Activated T-cell treated with anti-CD3 and anti-CD28 coated beads, Interleukin-2, amount 50 U/mL, for 48 hours (primary cell): ENCODE measurements at regions not wholly inside any gene's neighbourhood (a gene's known extent, or its start where the extent isn't known, plus 50 kb on each side); places are given as distances from the start of the nearest gene placed in this dataset.
A peak's percentile ranks its signal among the peaks of the same experiment; 100 is the strongest.
"Not testable (repeated sequence)": the region's sequence is repeated elsewhere in the genome, so short reads cannot be mapped to it uniquely, and the experiment has no call there.

Source experiments
- DNase-seq, 2 experiments: peaks; one replicate each; pipeline ENCODE4 v3.0.0-alpha.2; 2020

DNA sequence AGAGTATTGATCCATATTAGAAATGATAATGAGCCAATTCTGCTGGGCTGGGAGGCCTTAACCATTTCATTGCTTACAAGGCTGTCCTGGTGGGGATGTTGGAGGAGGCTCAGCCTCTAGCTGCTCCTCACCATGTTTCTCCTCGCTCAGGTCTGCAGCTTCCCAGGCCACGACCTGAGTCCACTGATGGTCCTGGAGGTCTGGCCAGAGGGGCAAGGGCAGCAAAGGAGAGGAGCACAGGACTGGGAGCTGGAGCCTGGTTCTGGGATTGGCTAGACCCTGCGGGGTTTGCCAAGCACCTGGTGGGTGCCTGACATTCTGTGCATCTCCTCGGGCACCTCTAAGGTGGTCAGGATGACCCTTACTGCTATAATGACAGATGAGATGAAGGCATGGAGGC, 92.6 kb downstream of the KIF26A start:
- no peak for DNase-seq

- no peak for DNase-seq
Measured at GRCh38 chr14:104232070-104232484, 93.7 kb downstream of the KIF26A start.

DNA sequence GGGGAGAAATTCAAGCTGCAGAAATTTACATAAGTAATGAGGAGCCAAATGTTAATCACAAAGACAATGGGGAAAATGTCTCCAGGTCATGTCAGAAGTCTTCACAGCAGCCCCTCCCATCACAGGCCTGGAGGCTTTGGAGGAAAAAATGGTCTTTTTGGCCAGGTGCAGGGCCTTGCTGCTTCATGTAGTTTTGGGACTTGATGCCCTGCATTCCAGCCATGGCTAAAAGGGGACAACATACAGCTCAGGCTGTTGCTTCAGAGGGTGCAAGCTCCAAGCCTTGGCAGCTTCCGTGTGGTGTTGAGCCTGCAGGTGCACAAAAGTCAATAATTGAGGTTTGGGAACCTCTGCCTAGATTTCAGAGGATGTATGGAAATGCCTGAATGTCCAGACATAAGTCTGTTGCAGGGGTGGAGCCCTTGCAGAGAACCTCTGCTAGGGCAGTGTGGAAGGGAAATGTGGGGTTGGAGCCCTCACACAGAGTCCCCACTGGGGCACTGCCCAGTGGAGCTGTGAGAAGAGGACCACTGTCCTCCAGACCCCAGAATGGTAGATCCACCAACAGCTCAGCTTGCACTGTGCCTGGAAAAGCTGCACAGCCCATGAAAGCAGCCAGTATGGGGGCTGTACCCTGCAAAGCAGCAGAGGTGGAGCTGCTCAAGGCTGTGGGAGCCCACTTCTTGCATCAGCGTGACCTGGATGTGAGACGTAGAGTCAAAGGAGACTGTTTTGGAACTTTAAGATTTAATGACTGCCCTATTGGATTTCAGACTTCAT, 95.8 kb downstream of the KIF26A start:
- not testable (repeated sequence) for DNase-seq

GRCh38 chr14:104235686-104236085, 97.3 kb downstream of the KIF26A start:
- no peak for DNase-seq

DNA sequence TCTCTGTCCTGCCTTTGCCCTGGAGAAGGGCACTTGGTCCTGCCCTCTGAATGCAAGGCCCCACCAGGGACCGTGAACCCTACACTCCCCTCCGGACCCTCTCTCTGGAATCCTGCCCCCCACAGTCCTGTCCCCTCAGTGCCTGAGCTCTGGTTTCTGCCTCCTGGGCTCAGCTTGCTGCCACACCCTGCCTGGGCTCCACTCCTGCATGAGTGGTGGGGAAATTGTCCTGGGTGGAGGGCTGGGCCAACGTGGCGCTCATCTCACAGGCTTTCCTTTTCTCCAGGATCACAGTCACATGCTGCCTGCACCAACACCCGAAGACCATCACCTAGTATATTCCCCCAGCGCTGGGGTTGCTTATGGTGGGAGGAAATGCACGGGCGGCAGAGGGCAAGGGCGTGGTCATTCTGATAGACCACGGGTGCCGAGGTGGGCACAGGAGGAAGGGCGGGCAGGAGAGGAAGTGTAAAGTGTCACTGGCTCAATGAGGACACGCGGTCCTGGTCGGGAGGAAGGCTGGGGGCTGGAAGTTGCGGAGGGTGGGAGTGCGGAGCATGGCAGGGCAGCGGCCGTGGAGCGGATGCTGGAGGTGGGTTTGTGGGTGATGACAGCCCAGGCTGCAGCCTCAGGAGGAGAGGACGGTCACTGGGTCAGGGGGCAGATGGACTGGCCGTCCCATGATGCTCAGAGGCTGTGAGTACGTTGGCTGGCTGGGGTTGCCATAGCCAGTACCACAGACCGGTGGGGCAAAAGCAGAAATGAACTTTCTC, 99.5 kb downstream of the KIF26A start:
- DNase-seq: no peak

- DNase-seq: no peak
Measured at GRCh38 chr14:104238424-104239184, 100.2 kb downstream of the KIF26A start.

GRCh38 chr14:104239185-104239775, 100.9 kb downstream of the KIF26A start:
- DNase-seq: no peak

- DNase-seq: no peak
Measured at GRCh38 chr14:104239861-104240301, 101.5 kb downstream of the KIF26A start.

DNA sequence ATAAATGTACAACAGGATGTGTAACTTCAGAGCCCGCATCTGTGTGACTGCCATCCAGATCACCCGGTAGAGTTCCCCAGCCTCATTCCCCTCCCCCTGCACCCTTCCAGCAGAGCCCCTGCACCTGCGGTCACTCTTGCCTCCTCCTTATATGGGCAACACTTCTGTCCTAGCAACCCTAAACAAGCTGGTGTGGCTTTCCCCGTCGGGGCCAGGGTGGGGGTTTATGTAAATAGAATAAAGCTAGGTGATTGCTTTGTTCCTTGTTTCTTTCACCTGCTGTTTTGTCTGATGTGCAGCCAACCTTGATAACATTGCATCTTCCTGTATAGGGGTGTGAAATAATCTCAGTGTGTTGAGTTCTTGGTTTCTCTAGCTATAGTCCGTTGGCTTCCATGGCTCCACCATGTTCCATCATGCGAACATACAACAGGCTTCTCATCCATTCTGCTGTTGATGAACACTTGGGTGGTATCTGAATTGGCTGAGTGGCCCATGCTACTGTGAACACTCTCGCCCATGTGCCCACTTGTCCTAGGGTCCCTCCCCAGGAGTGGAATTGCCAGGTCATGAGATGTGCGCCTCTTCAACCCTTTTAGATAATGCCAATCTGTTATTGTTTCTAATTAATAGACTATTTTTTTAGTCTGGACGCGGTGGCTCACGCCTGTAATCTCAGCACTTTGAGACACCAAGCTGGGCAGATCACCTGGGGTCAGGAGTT, 102.2 kb downstream of the KIF26A start:
- no peak for DNase-seq

DNA sequence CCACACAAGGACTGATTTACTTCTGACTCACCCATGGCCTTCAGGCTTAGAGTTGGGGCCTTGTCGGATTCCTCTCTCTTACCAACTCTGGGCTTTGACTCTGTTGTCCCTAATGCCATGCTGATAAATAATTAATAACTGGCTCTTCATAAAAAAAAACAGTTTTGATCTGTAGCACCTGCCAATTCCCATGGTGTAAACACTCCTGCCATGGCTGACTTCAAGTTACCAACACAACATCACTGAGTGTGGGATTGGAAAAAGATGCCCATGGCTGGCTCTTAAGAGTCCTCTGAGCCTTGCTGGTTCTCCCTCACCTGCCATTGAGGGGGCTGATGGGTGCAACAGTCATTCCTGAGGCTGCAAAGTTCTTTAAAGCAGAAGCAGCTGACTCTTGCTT, 104.8 kb downstream of the KIF26A start:
- no peak for DNase-seq

GRCh38 chr14:104244221-104245011, 106.0 kb downstream of the KIF26A start:
- DNase-seq: no peak

- DNase-seq: no peak
Measured at GRCh38 chr14:104245075-104245474, 106.7 kb downstream of the KIF26A start.

DNA sequence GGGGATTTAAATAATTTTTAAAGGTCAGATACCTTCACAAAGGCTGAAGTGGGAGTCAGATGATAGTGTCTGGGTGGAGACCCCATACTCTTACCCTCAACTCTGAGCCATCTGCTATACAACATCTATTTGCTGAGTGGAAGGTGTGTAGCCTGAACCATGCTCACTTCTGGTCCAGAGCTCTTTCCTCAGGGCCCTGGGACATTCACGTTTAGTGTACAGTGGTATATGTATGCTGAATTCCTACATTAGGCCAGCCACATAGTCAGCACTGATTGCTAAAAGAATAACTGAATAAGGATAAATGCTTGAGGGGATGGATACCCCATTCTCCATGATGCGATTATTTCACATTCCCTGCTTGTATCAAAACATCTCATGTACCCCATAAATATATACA, 107.3 kb downstream of the KIF26A start:
- no peak for DNase-seq

DNA sequence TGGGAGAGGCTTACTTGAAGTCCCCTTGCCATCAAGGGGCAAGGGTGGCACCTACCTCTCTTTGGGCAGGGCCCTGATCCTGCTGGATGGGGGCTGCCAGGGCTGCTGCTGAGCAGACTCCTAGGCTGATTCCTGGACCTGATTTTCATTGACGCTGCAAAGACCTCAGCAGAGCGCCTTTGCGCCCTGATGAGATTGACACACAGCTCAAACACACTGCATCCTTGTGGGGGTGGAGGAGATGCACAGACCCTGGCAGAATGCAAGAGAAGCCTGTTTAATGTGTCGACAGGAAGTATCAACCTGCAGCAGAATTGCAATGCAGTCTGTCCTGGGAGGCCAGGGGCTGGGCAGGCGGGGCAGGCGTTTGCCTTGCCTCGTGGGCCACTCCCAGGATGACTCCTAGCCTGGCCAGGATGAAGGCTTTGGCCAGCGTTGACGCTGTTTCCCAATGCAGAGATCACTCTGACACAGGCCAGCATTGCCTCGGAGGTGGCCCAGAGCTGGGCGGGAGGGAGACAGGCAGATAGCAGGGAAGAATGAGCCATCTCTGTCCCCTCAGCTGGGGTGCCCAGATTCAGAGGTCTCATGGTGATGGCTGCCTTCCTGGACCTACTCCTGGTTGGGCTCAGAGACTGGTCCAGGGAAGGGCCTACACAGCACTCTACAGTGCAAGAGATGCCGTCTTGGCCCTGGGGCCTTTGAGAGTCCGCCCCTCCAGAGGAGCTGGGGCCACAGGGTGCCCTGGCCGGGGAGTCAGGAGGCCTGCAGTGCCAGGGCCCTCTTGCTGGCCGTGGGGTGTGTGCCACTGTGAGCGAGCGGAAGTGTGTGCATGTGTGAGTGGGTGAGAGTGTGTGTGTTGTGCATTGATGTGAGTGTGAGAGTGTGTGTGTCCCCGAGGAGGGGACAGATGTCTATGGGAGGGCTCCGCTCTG, 108.3 kb downstream of the KIF26A start:
- DNase-seq: peak in 1 of 2 experiments; percentile 10

DNA sequence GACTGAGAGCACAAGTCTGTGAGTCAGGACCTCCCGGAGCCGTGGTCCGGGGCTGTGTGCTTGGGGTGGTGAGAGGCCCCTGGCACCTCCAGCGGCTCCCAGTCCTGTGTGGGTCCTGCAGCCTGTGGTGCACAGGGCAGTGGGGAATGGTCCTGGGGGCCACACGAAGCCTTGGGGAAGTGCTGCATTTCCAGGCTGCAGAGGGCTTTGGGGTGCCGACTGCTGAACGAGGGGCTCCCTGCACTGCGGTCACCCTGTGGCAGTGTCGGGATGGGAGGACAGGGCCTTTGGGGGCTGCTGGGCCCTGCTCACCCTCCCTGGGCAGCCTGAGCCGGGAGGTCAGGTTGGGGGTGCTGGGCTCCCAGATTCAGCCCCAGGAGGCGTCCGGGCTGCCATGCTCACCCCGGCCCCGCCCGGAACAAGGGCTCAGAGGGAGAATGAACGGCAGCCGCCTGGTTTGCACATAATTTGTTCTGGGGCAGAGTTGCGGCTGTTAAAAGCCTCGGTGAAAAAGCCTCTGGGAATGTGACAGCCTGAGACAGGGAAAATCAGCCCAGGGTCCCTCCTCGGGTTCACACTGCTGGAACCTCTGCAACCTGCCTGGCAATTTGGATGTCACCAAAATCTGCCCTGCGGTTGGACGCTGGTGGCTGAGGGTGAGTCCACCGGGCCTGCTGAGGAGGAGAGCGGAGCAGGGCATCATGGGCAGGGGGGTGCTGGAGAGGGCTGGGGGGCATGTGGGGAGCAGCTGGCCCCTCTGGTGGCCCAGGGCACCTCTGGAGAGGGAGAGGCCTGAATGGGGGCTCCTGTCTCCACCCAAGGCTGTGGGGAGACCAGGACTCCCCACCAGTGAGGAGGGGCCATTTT, 109.2 kb downstream of the KIF26A start:
- DNase-seq: no peak

DNA sequence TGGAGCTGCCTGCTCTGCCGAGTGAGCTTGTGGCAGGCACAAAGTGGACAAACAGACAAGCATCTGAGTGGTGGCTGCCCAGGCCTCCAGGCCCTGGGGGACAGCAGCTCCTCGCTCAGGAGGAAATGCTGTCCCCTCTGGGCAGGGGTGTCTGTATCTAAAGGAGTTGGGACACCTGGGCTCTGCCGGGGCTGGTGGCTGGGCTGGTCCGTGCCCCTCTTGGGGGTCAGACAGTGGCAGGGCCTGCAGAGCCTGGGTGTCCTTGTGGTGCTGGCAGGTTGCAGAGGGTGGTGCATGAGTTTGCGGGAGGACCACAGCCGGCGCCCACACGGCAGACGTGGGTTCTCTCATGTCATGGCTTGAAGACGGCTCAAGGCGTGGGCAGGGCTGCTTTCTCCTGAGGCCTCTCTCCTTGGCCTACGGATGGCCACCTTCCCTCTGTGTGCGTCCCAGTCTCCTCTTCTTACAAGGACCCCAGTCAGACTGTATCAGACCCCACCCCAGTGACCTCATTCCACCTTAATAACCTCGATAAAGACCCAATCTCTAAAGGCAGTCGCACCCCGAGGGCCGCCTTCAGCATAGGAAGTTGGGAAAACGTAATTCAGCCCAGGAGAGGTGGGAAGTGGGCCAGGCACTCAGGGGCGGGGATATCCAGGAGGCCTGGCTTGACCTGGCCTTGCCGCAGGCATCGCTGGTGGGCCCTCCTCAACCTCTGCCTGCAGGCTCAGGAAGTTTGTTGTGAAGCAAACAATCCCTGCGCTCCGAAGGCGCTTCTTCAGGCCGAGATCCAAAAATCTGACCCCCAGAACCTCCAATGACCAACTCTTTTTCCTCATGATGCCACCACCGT, 110.0 kb downstream of the KIF26A start:
- DNase-seq: no peak

- no peak for DNase-seq
Measured at GRCh38 chr14:104249089-104249488, 110.7 kb downstream of the KIF26A start.

- DNase-seq: no peak
Measured at GRCh38 chr14:104249706-104250105, 111.3 kb downstream of the KIF26A start.
